Mammary epithelial cell (primary cell): ENCODE measurements at regions not wholly inside any gene's neighbourhood (a gene's known extent, or its start where the extent isn't known, plus 50 kb on each side); places are given as distances from the start of the nearest gene placed in this dataset.

Experiments used
- CTCF ChIP-seq, 2 donors: IDR thresholded peaks in 1 of 2; conservative IDR thresholded peaks in 1 of 2; 2 replicates each; pipeline ENCODE4 v1.5.1; 2011 to 2012; ENCODE audit warnings: inconsistent platforms in 2 of 2, low read length in 2 of 2, mild to moderate bottlenecking in 2 of 2, control low read depth in 1 of 2, low read depth in 1 of 2; ENCODE audit not compliant: insufficient read depth in 1 of 2; ENCODE audit errors: extremely low read depth in 1 of 2
- EZH2 ChIP-seq: IDR thresholded peaks from 2 replicates; pipeline ENCODE4 v1.6.1; 2012; ENCODE audit warnings: low read length, inconsistent platforms, borderline replicate concordance

GRCh38 chr18:14000884-14001283 is 85.5 kb upstream of the MC2R start:
- TF ChIP-seq CTCF (conservative IDR thresholded peaks at IDR 0.05 in 1 of 2, IDR thresholded peaks at IDR 0.05 in 1 of 2; ENCODE audit: extremely low read depth in 1 of 2, insufficient read depth in 1 of 2, low read depth in 1 of 2, low read length in 2 of 2) = no peak
- no peak for TF ChIP-seq EZH2
